CD4-positive, alpha-beta T cell treated with Interleukin-15 for 4 hours (primary cell): ENCODE measurements at regions not wholly inside any gene's neighbourhood (a gene's known extent, or its start where the extent isn't known, plus 50 kb on each side); places are given as distances from the start of the nearest gene placed in this dataset.

ENCODE experiments used
- DNase-seq: peaks from one replicate; pipeline ENCODE4 v3.0.0-alpha.2; 2020; ENCODE audit warnings: low spot score

DNA sequence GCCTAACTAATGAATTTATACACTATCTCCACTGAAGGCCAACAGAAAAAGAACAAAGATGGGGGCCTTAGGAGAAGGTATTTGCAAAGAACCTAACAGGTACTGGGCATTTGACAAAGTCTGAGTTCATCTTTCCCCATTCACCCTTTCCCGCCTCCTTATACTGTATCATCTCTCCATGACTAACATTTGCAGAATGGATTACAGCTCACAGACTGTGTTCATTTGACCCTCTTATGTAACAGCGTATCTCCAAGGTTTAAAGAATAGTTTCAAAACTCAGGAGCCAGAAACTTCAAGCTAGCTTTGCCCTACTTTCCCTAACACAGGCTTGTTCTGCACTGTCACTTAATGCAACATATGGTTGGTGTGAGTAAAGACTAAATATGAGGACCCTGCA is 238.7 kb upstream of the CELF2 start:
- DNase-seq = no peak

DNA sequence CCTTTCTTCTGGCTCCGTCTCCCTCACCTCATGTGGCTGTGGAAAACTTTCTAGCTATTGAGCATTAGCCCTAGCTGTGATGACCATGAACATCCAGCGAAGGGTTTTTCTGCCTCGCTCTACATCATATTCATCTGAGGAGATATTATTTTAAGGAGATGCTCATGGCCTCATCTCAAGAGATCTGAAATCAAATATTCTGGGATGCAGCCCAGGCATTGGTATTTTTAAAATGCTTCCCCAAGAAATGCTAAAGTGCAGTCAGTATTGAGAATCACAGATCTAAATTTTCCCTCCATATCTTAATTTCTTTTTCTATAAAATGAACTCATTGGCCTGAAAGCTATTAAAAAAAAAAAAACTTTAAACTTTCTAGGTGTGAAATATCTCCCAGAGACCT is 238.2 kb upstream of the CELF2 start:
- DNase-seq = no peak

DNA sequence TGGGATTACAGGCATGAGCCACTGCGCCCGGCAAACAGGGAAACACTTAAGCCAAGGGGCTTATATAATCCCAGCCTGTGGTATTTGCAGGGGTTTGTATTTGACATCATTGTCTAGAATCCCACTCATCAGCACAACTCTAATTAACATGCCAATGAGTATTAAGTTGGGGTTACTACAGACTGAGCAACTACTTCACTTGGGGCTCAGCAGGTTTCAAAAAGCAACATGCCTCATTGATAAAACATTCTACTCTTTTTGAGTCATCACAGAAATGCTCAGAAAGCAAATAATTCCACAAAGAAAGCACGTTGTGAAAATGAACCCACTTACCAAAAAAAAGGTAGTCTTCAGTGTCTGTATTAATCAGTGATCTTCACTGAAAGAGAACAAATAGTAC is 236.9 kb upstream of the CELF2 start:
- no peak for DNase-seq

- DNase-seq = no peak
Observed at GRCh38 chr10:10782603-10783002, 235.1 kb upstream of the CELF2 start.

DNA sequence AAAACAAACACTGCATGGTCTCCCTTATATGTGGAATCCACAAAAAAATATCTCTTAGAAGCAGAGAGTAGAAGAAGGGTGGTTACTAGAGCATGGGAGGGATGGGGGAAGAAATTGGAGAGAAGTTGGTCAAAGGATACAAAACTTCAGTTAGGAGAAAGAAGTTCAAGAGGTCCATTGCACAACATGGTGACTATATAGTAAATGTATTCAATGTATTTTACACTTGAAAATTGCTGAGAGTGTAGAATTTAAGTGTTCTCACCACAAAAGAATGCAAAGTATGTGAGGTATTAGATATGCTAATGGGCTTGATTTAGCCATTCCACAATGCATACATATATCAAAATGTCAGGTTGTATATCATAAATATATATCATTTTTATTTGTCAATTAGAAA is 232.0 kb upstream of the CELF2 start:
- DNase-seq = no peak

DNA sequence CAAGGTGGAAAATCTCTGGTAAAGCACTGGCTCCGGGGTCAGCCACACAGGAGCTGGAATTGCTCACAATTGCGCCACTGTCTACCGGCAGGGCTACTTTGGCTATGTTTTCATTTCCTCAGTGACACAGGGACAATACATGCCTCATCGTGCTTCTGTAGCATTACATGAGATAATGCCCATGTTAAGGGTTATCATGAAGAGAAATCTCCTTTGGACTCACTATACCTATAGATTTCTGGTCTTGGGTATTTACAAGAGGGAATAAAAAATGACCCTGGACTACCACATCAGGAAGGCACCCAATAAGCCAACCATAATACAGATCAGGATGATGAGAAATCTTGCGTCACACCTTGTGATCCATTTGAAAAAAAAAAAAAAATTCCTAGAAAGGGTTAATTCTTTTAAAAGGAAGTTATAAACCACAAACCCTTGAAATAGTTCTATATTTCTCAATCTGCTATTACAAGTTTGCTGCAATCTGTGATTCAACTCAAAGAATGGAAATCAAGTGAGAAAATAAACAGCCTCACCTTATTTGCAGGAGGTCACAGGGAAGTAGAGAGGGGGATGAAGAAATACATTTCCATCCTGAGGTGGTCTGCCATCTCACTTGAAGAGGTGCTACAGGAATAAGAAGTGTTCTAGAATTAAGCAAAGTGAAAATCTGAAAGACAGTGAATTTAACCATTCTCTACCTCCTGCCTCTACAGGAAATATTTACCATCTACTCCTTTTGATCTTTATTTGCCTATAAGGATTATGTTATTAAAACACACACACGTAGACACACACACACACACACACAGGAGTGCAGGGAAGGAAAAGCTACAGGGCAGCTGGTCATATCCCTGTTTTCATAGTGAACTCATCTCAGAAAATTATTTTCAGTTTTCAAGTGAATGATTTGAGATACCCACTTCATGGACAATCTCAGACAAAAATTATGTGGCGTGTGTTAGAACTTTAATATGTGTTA is 231.3 kb upstream of the CELF2 start:
- DNase-seq = no peak

GRCh38 chr10:10787586-10787985 is 230.1 kb upstream of the CELF2 start:
- DNase-seq = no peak

DNA sequence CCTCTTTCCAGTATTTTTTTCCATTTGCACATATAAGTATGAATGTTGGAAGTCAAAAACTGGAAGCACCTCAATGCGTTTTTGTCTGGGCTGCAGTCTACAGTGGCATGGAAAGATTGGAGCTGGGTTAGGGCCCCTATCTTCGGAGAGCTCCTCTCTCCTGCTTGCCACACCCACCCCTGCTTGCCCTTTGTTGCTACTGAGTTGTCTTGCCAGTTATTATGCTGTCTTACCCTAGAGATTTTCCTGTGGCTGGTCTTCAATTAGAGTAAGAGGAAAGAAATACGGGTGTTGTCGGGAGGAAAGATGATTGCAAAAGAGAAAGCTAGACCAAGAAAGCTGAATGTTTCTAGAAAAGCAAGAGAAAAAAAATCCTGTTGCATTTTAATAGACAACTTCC is 228.9 kb upstream of the CELF2 start:
- DNase-seq = no peak

DNA sequence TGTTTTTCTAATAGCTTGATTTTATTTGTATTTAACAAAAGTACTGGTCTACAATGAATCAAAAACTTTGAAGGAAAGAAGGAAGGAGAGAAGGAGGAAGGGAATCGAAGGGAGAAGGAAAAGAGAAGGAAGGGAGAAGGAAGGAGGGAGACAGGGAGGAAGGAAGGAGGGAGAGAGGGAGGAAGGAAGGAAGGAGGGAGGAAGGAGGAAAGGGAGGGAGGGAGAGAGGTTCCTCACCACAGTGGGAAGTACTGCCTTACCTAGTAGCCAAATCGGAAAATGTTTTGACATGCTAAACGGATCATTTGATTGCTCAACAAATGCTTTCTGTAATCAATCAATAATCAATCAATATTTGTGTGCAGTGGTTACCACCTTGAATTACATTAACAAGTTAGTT is 225.8 kb upstream of the CELF2 start:
- DNase-seq = no peak

- DNase-seq = no peak
Observed at GRCh38 chr10:10792681-10793080, 225.0 kb upstream of the CELF2 start.

GRCh38 chr10:10794046-10794445 is 223.6 kb upstream of the CELF2 start:
- no peak for DNase-seq

DNA sequence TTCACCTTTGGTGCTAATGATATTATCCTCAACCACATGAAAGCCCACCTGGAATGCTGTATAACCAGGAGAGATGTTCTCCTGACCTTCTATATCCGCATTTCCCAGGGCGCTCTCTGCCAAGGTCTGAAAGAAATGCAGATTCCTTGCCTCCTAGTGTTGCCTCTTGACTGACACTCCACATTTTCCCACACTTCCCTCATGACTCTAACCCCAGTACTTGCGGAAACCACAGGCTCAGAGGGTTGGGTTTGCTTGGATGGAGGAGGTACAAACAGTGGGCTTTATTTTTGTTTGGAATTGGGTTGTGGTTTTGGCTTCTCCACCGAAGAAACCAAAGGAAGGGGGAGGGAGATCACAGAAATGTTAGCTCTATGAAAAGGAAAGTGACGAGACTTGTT is 222.9 kb upstream of the CELF2 start:
- no peak for DNase-seq

DNA sequence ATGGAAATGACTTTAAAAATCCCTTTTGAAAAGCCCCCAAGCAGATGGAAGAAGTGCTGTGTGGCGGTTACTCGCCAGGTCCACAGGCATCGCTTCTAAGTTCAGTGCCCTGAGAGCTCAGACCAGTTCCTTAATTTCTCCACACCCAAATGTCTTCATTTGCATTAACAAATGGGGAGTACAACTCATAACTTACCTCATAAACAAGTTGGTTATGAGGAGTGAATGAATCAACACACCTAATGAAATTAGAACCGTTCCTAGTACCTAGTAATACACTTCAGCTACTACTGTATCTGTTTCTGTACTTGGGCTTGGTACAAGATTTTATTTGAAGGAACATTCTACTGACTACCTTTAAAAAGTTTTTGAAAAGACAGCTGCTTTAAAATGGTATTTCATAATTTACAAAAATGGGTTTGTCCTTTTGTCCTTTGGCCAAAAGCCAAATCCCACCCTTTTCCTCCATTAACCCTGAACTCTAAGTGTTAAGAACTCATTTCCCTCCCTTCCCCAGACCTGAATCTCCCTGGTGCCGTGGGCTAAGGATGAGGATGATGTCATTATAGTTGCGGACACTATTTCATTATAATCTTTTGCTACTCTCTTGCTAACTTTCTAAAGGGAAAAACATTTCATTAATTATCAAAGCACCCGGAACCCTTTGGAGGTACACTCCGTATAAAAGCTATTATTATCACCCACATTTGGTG is 221.5 kb upstream of the CELF2 start:
- DNase-seq = no peak

DNA sequence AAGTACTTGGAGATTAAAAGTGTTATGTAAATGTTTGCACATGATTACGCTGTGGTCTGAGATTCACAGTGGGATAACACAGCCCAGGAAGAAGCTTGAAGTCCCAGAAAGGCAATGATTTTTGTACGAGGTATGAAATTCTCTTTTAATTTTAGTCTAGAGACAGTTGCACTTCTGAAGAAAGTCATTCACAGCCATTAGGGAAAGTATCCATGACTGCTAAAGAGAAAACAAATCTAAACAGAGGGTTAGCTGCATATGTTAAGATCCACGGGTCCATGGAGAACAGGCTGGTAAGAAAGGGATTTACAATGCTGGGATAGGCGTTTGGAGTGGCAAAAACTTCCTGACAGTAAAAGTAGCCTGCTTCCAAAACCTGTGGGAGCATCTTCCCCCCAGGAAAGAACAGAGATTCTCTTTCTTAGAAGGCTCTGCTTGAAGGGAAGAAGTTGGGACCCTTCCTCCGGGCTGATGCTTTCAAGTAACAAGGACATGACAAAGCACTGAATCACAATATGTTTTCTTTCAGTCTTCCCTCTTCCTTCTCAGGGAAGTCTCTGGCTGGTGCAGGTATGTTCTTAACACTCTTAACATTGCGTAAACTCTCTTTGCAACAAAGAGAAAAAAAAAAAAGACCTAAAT is 220.8 kb upstream of the CELF2 start:
- no peak for DNase-seq

DNA sequence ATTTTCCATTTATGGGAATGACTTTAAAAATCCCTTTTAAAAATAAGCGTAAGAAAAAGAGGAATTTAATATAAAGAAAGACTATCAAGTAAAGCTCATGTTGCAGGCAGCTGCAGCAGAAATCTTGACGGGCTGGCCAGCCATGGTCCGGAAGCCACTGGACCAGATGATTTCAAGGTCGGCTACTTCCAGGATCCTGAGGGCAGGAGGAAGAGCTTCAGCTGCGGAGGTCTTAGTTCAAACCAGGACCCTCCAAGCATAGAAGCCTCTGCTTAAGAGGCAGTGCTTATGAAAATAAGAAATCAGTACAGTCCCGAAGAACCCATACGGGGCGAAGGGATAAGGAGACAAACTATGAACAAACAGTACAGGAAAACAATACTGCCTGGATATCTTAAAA is 220.2 kb upstream of the CELF2 start:
- no peak for DNase-seq

GRCh38 chr10:10798102-10798863 is 219.4 kb upstream of the CELF2 start:
- no peak for DNase-seq

- DNase-seq = no peak
Observed at GRCh38 chr10:10798864-10799192, 218.8 kb upstream of the CELF2 start.

GRCh38 chr10:10800961-10801360 is 216.7 kb upstream of the CELF2 start:
- no peak for DNase-seq

DNA sequence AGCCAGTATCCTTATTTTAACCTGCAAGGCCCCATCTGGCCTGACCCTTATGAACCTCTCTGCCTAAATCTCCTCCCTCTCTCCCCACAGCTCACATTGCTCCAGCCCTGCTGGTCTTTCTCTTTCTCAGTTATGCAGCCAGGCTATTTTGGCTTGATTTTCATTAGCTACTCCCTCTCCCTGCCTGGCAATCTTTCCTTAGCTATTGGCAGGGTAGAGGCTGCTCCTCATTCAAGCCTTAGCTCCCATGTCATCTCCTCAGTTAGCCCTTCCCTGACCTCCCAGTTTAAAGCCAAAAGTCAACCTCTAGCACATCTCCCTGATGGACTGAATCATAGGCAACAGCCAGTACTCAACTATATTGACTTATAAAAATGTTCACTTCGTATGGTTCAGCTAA is 214.4 kb upstream of the CELF2 start:
- DNase-seq = no peak

DNA sequence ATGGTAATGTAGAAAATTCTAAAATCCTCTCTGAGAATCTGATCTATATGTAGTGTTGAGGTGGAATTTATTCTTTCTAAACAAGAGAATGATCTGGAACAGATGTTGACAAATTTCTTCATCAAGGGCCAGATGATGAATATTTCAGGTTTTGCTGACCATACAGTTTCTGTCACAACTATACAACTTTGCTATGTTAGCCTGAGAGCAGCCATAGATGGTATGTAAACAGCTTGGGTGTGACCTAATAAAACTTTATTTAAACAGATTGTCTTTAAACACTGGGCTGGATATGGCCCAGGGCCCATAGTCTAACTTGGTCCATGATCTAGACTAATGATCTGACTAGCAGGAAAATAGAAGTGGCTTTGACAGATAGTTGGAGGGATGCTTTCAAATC is 213.6 kb upstream of the CELF2 start:
- DNase-seq = no peak

DNA sequence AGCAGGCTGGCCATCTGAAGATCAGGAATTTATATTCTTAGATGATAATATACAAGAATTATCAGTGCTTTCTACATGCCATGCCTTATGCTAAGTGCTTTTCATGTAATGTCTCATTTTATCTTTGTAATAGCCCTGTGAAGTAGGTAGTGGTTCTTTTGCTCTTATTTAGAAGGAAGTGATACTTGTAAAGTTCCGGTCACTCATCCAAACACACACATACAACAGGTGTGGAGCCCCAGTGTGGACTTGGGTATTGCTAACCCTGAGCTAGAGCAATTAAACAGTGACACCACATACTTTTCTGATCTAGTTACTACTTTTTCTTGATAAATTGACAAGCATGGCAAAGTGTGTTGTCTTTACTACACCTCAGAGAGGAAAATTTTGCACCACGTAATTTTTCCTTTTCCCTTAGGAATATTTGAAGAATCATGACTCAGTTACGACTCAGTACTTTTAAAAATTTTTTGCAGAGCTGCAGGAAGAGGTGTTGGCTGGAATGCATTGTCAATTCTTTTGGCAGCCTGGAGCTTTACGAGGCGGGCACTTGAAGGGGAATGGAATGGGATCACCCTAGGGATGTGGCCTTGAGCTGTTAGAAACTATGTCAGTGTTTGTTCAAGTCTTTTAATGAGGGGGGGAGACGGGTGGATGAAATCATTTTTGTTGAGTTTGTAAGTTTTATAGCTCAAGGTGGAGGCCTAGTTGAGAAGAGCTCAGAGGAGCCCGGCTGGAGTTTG is 212.5 kb upstream of the CELF2 start:
- DNase-seq = no peak

DNA sequence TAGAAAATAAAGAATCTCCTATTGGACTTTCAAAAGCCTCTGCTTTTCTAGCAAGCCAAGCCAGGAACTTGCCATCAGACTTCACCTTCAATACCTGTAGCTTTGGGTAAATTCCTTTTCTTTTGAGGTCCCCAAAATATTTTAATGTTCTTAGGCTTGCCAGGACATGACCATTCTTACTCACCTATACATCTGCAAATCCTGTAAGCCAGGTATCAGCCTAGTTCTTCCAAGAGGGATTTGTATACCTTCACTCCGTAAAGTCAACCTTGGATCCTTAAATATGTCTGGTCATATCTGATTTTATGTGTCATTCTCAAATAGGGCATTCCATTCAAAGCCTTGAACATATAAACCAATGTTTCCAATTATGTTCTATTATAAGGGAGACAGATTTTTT is 210.6 kb upstream of the CELF2 start:
- DNase-seq = no peak
